ENCODE measurements at regions not wholly inside any gene's neighbourhood (a gene's known extent, or its start where the extent isn't known, plus 50 kb on each side); places are given as distances from the start of the nearest gene placed in this dataset.
"Not testable (repeated sequence)": the region's sequence is repeated elsewhere in the genome, so short reads cannot be mapped to it uniquely, and the experiment has no call there.

DNA sequence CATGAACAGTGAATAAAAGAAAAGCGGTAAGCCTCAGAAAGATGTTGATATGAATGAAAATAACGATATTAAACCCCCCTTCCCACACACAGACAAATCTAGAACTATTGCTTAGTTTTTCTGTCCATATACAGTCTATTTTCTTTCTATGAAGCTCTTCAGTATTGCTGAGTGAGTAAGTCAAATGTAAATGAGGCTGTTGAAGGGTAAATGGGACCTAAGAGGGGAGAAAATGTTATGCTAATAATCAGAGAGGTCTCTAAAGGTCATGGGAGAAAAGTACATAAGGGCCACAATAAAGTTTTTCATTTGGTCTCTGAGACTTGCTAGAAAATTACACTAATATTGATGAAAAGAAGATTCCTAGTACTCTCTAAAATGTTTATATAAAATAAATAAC, 56.2 kb downstream of the PABPC4L start:
- in situ Hi-C loops (cut with HindIII; ENCODE audit: low pct_unique_long_range_greater_than_20kb, low sequenced_read_pairs), result no loop called here

DNA sequence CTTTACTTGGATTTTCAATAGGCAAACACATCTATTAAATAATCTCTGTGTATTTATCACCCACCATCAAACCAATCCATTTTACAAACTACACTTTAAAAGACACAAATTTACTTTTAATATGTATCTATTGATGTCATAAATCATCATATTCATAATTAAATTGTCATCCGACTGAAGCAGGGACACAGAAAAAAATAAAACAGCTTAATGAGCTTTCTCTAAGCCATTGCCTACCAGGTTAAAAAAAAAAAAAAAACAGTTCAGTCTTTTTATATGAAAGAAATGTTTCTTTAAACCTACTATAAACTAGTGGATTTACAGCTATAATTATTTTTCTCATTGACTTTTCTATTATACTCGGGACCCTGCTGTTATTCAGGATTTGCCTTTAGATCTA, 57.3 kb downstream of the PABPC4L start:
- no peak for DNase-seq (ENCODE audit: low read depth, low spot score)
- in situ Hi-C loops (cut with HindIII; ENCODE audit: low pct_unique_long_range_greater_than_20kb, low sequenced_read_pairs), result no loop called here

More for the DNA sequence above, 56.2 kb downstream of the PABPC4L start:
- DNase-seq (ENCODE audit: low read depth, low spot score), result no peak

- DNase-seq (ENCODE audit: low read depth, low spot score), result no peak
- in situ Hi-C loops (cut with HindIII; ENCODE audit: low pct_unique_long_range_greater_than_20kb, low sequenced_read_pairs), result no loop called here
These were observed 59.9 kb downstream of the PABPC4L start for GRCh38 chr4:134141728-134142127.

- in situ Hi-C loops (cut with HindIII; ENCODE audit: low pct_unique_long_range_greater_than_20kb, low sequenced_read_pairs), result no loop called here
- DNase-seq (ENCODE audit: low read depth, low spot score), result no peak
These were observed 62.4 kb downstream of the PABPC4L start for GRCh38 chr4:134139188-134139587.

- peak; percentile 26 for DNase-seq (ENCODE audit: low read depth, low spot score)
- in situ Hi-C loops (cut with HindIII; ENCODE audit: low pct_unique_long_range_greater_than_20kb, low sequenced_read_pairs), result no loop called here
These were observed 69.4 kb downstream of the PABPC4L start for GRCh38 chr4:134132086-134132783.

DNA sequence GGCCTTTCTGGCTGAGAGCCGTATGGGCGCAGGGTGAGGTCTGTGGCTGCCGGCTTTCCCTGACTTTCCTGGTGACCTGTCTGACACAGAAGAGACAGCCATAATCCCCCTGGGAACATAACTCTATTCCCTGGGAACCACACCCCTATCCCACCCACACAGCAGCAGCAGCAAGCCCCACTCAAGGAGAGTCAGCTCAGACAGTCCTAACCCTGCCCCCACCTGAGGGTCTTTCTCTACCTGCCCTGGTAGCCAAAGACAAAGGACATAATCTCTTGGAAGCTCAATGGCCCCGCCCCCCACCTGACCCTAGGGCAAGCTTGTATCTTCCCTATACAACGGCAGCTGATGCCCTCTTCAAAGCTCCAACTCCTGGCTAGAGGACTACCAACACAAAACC, 74.6 kb downstream of the PABPC4L start:
- in situ Hi-C loops (cut with HindIII; ENCODE audit: low pct_unique_long_range_greater_than_20kb, low sequenced_read_pairs), result no loop called here
- no peak for DNase-seq (ENCODE audit: low read depth, low spot score)

DNA sequence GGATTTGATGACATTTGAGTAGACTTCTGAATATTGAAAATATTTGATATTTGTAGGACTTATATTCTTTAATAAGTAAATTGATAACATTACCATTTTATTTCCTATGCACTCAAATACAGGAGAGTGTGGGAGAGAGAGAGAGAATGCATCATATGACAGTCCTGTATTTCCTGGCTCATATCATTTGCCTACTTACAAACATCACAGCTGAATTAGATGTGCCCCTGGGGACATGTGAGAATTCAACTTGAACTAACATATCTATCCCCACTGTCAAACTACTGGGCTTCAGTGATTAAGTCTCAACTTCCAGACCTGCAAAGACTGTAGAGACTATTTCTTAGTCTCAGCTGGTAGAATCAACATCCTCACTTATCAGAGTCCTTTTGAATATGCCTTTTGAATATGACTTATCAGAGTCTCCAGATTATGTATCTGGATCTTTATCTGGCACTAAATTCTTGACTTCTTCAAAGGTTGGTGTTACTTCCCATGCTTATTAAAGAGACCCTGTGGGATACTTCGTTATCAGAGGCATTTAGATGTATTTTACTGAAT, 75.5 kb downstream of the PABPC4L start:
- in situ Hi-C loops (cut with HindIII; ENCODE audit: low pct_unique_long_range_greater_than_20kb, low sequenced_read_pairs), result no loop called here
- DNase-seq (ENCODE audit: low read depth, low spot score), result no peak

GRCh38 chr4:134122903-134123302, 78.7 kb downstream of the PABPC4L start:
- in situ Hi-C loops (cut with HindIII; ENCODE audit: low pct_unique_long_range_greater_than_20kb, low sequenced_read_pairs), result no loop called here
- DNase-seq (ENCODE audit: low read depth, low spot score), result no peak

- in situ Hi-C loops (cut with HindIII; ENCODE audit: low pct_unique_long_range_greater_than_20kb, low sequenced_read_pairs), result no loop called here
These were observed 84.0 kb downstream of the PABPC4L start for GRCh38 chr4:134117392-134118183.

GRCh38 chr4:134089885-134090284, 111.7 kb downstream of the PABPC4L start:
- no peak for DNase-seq (ENCODE audit: low read depth, low spot score)
- in situ Hi-C loops (cut with HindIII; ENCODE audit: low pct_unique_long_range_greater_than_20kb, low sequenced_read_pairs), result no loop called here

More at GRCh38 chr4:134117392-134118183, 84.0 kb downstream of the PABPC4L start:
- DNase-seq (ENCODE audit: low read depth, low spot score), result no peak

DNA sequence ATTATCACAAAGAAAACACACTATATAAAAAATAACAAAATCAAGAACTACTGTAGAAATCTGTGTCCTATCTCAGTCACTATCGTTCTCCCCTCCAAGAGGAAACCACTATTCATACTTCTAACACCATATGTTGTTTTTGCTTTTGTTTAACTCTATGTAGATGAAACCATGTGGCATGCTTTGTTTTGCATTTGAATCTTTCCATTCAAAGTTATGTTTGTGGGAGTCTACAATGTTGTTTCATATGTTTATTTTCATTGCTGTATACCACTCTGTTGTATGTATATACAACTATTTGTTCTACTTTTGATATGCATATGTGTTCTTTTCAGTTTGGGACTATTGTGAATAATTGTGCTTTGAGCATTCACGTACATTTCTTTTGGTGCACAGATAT, 116.1 kb downstream of the PABPC4L start:
- no peak for DNase-seq (ENCODE audit: low read depth, low spot score)
- in situ Hi-C loops (cut with HindIII; ENCODE audit: low pct_unique_long_range_greater_than_20kb, low sequenced_read_pairs), result no loop called here

DNA sequence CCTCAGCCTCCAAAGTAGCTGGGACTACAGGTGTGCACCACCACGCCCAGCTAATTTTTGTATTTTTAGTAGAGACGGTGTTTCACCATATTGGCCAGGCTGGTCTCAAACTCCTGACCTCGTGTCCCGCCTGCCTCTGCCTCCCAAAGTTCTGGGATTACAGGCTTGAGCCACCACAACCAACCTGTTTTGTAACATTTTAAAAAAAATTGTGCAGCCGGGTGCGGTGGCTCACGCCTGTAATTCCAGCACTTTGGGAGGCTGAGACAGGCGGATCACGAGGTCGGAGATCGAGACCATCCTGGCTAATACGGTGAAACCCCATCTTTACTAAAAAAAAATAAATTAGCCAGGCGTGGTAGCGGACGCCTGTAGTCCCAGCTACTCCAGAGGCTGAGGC, 122.5 kb downstream of the PABPC4L start:
- DNase-seq (ENCODE audit: low read depth, low spot score); in situ Hi-C loops (cut with HindIII; ENCODE audit: low pct_unique_long_range_greater_than_20kb, low sequenced_read_pairs): not testable (repeated sequence)

DNA sequence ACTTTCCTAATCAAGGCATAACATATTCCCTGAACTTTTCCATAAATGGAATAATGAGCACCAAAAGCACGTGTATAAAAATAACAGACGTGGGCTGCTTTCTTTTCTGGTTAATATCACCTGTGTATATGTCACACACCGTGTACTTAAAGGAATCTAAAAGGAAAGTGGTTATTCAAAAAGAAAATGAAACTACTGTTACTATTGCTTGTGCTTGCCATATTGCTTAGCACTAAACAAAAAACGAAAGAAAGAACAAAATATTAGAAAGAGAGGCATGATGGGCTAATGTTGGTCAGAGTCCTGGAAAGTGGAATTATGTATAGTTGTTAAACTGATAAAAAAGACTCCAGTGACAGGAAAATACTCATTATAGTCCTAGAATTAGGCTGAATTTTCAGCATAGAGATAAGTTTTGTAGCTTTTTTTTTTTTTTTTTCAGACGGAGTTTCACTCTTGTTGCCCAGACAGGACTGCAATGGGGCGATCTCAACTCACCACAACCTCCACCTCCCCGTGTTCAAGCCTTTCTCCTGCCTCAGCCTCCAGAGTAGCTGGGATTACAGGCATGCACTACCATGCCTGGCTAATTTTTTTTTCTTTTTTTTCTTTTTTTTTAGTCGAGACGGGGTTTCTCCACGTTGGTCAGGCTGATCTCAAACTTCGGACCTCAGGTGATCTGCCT, 123.2 kb downstream of the PABPC4L start:
- no peak for DNase-seq (ENCODE audit: low read depth, low spot score)
- in situ Hi-C loops (cut with HindIII; ENCODE audit: low pct_unique_long_range_greater_than_20kb, low sequenced_read_pairs), result no loop called here

DNA sequence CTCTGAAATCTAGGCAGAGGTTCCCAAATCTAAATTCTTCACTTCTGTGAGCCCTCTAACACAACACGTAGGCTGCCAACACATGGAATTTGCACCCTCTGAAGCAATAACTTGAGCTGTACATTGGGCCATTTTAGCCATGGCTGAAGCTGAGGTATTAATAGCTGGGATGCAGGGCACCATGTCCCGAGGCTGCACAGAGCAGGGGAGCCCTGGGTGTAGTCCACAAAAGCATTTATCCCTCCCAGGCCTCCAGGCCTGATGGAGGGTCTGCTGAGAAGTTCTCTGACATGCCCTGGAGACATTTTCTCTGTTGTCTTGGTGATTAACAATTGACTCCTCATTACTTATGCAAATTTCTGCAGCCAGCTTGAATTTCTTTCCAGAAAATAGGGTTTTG, 127.9 kb downstream of the PABPC4L start:
- no peak for DNase-seq (ENCODE audit: low read depth, low spot score)
- in situ Hi-C loops (cut with HindIII; ENCODE audit: low pct_unique_long_range_greater_than_20kb, low sequenced_read_pairs), result no loop called here

- in situ Hi-C loops (cut with HindIII; ENCODE audit: low pct_unique_long_range_greater_than_20kb, low sequenced_read_pairs), result no loop called here
These were observed 129.5 kb downstream of the PABPC4L start for GRCh38 chr4:134072137-134072536.

DNA sequence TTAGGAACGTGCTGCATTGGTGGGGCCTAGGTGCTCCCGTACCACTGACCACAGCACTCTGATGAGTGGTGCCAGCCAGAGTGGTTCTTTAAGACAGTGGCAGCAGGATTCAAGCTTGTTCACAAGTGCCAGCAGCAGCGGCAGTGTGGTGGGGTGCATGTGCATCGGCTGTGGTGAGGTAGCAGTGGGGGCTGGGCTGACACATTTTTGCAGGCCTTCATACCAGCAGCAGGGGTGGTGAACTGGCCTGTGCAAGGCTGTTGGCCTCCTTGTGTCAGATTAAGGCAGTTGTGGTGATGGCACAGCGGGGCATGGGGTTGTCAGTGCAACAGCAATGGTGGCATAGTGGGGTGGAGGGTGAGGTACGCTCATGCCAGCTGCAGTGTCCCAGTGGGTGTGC, 131.4 kb downstream of the PABPC4L start:
- DNase-seq (ENCODE audit: low read depth, low spot score), result no peak
- in situ Hi-C loops (cut with HindIII; ENCODE audit: low pct_unique_long_range_greater_than_20kb, low sequenced_read_pairs), result no loop called here

More at GRCh38 chr4:134072137-134072536, 129.5 kb downstream of the PABPC4L start:
- DNase-seq (ENCODE audit: low read depth, low spot score), result no peak

DNA sequence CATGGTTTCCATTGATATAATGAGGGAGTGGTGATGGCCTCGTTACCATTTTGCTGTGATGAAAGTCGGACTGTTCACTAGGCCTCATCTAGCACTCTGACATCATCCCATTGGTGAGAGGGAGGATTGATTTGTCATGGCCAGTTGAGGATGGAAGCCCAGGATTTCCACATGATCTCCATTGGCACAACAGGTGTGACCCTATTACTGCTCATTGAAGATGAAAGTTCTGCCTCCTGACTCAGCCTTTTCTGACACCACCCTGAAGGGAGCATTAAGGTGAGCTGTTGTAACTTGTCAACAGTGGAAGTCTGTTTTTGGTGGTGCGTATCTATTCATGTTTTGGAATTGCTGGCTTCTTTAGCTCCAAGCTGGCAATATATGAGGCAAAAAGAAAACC, 144.2 kb downstream of the PABPC4L start:
- DNase-seq (ENCODE audit: low read depth, low spot score), result no peak
- in situ Hi-C loops (cut with HindIII; ENCODE audit: low pct_unique_long_range_greater_than_20kb, low sequenced_read_pairs), result no loop called here

- DNase-seq (ENCODE audit: low read depth, low spot score); in situ Hi-C loops (cut with HindIII; ENCODE audit: low pct_unique_long_range_greater_than_20kb, low sequenced_read_pairs): not testable (repeated sequence)
These were observed 155.4 kb downstream of the PABPC4L start for GRCh38 chr4:134046221-134046620.
